HCT116 (cell line): ENCODE measurements at regions not wholly inside any gene's neighbourhood (a gene's known extent, or its start where the extent isn't known, plus 50 kb on each side); places are given as distances from the start of the nearest gene placed in this dataset.

Experiments used
- ATAC-seq: fragments of 200-7000 bp; cut with Tn5 transposase; 2 replicates; pipeline ENCODE4 v1.9.1; 2020; ENCODE audit warnings: mild to moderate bottlenecking, moderate library complexity
- BruUV-seq: library from RNA; stranded (reverse); fragments of 400-500 nt; replicated peaks from 2 replicates; lab custom pipeline; 2021; lab: Mats Ljungman, UMichigan
- CTCF ChIA-PET: fragments of 300-600 bp; sonication (Branson Sonifier 250); formaldehyde crosslinking; loops from one replicate; lab custom pipeline; 2021; ENCODE audit warnings: antibody characterized with exemption; lab: Charles Lee
- POLR2A ChIA-PET: fragments of 300-600, 350-600 bp; sonication (Branson Sonifier 250); formaldehyde crosslinking; loops from one replicate; lab custom pipeline; 2021; ENCODE audit warnings: antibody characterized with exemption; lab: Charles Lee
- RAD21 ChIA-PET, 2 experiments: fragments of 300-600 bp; sonication (Branson Sonifier 250); formaldehyde crosslinking; loops; one replicate each; lab custom pipeline; 2023; ENCODE audit warnings: low total read pairs in 2 of 2; ENCODE audit not compliant: uncharacterized antibody in 2 of 2, unreplicated experiment in 2 of 2, low non-redundant PET in 1 of 2; lab: Charles Lee
- DNase-seq: peaks from one replicate; pipeline ENCODE4 v3.0.0-alpha.2; 2010; ENCODE audit warnings: low read depth, low spot score
- H2AFZ ChIP-seq: fragments of 200-600 bp; shearing (Covaris generic), sonication (generic); 2 replicates; pipeline ENCODE4 v1.6.1; 2017; ENCODE audit warnings: low read depth, mixed run types, mixed read lengths, antibody characterized with exemption, low read length; ENCODE audit not compliant: poor library complexity, severe bottlenecking
- H3K27ac ChIP-seq: 2 replicates; pipeline ENCODE4 v1.5.1; 2012; ENCODE audit warnings: low read depth, low read length
- H3K27me3 ChIP-seq: fragments of 200-600 bp; sonication (generic); 2 replicates; pipeline ENCODE4 v1.6.1; 2016; ENCODE audit warnings: mixed run types, low read length, mixed read lengths; ENCODE audit not compliant: insufficient read depth
- H3K36me3 ChIP-seq, 2 experiments: fragments of 200-500 bp in 1 of 2; fragments of 200-600 bp in 1 of 2; sonication (Bioruptor generic) in 1 of 2; sonication (generic) in 1 of 2; 2 replicates each; pipeline versions ENCODE4 v1.5.1 to v1.6.1; 2014 to 2016; ENCODE audit warnings: low read length in 2 of 2, inconsistent platforms in 1 of 2, mixed read lengths in 1 of 2, mixed run types in 1 of 2; ENCODE audit not compliant: insufficient read depth in 2 of 2, control insufficient read depth in 1 of 2
- H3K4me1 ChIP-seq, 2 experiments: fragments of 200-600 bp in 1 of 2; sonication (generic) in 1 of 2; 2 replicates each; pipeline versions ENCODE4 v1.5.1 to v1.6.1; 2012 to 2017; ENCODE audit warnings: low read length in 2 of 2, inconsistent platforms in 1 of 2, mild to moderate bottlenecking in 1 of 2, mixed read lengths in 1 of 2, mixed run types in 1 of 2, moderate library complexity in 1 of 2; ENCODE audit not compliant: insufficient read depth in 2 of 2, control insufficient read depth in 1 of 2
- H3K4me2 ChIP-seq: fragments of 200-600 bp; sonication (generic); 2 replicates; pipeline ENCODE4 v1.6.1; 2017; ENCODE audit warnings: mixed run types, low read length, mixed read lengths
- H3K4me3 ChIP-seq, 2 experiments: fragments of 200-600 bp in 1 of 2; sonication (generic) in 1 of 2; replicated peaks in 1 of 2; 2 replicates each; pipeline ENCODE4 v1.5.1; 2011 to 2016; ENCODE audit warnings: low read length in 2 of 2, control low read depth in 1 of 2, low read depth in 1 of 2, mild to moderate bottlenecking in 1 of 2, mixed read lengths in 1 of 2, mixed run types in 1 of 2
- H3K79me2 ChIP-seq: fragments of 200-600 bp; sonication (generic); 2 replicates; pipeline ENCODE4 v1.6.1; 2017; ENCODE audit warnings: mild to moderate bottlenecking, mixed run types, low read length, moderate library complexity, mixed read lengths; ENCODE audit not compliant: insufficient read depth
- H3K9ac ChIP-seq: fragments of 200-600 bp; sonication (generic); 2 replicates; pipeline ENCODE4 v1.6.1; 2016; ENCODE audit warnings: low read length, mixed read lengths
- H3K9me2 ChIP-seq: fragments of 200-600 bp; sonication (generic), shearing (Covaris generic); 2 replicates; pipeline ENCODE4 v1.6.1; 2017; ENCODE audit warnings: mixed run types, mild to moderate bottlenecking, moderate library complexity; ENCODE audit not compliant: insufficient read depth
- H3K9me3 ChIP-seq, 2 experiments: fragments of 200-500 bp in 1 of 2; fragments of 200-600 bp in 1 of 2; sonication (Bioruptor generic) in 1 of 2; sonication (generic) in 1 of 2; 2 replicates each; pipeline ENCODE4 v1.6.1; 2014 to 2017; ENCODE audit warnings: low read length in 2 of 2, mixed read lengths in 2 of 2, inconsistent platforms in 1 of 2, low read depth in 1 of 2, mild to moderate bottlenecking in 1 of 2, mixed run types in 1 of 2, moderate library complexity in 1 of 2; ENCODE audit not compliant: control insufficient read depth in 1 of 2, insufficient read depth in 1 of 2
- H4K20me1 ChIP-seq: fragments of 200-600 bp; sonication (generic), shearing (Covaris generic); 2 replicates; pipeline ENCODE4 v1.6.1; 2017; ENCODE audit warnings: mixed run types, mild to moderate bottlenecking, moderate library complexity; ENCODE audit not compliant: insufficient read depth
- ATF3 ChIP-seq: IDR thresholded peaks from 2 replicates; pipeline ENCODE4 v1.6.1; 2012
- CBX3 ChIP-seq: IDR thresholded peaks from 2 replicates; pipeline ENCODE4 v1.6.1; 2012; ENCODE audit warnings: low read depth
- CEBPB ChIP-seq: IDR thresholded peaks from 2 replicates; pipeline ENCODE4 v1.6.1; 2012; ENCODE audit warnings: low read depth
- CTCF ChIP-seq, 3 experiments: fragments of 200-600 bp in 1 of 3; sonication (generic) in 1 of 3; IDR thresholded peaks in 2 of 3; conservative IDR thresholded peaks in 1 of 3; 2 replicates each; pipeline ENCODE4 v1.5.1; 2012 to 2017; ENCODE audit warnings: low read depth in 2 of 3, low read length in 2 of 3, antibody characterized with exemption in 1 of 3, borderline replicate concordance in 1 of 3, control low read depth in 1 of 3, mild to moderate bottlenecking in 1 of 3, mixed read lengths in 1 of 3, mixed run types in 1 of 3, moderate library complexity in 1 of 3; ENCODE audit not compliant: insufficient read depth in 1 of 3
- EGR1 ChIP-seq: IDR thresholded peaks from 2 replicates; pipeline ENCODE4 v1.6.1; 2012; ENCODE audit warnings: low read depth
- EZH2 ChIP-seq: fragments of 200-600 bp; sonication (generic); IDR thresholded peaks from 2 replicates; pipeline ENCODE4 v1.6.1; 2017; ENCODE audit warnings: antibody characterized with exemption, mixed run types
- EZH2phosphoT487 ChIP-seq: fragments of 200-600 bp; IDR thresholded peaks from 2 replicates; pipeline ENCODE4 v1.6.1; 2018; ENCODE audit warnings: antibody characterized with exemption, borderline replicate concordance
- FOSL1 ChIP-seq: IDR thresholded peaks from 2 replicates; pipeline ENCODE4 v1.6.1; 2012; ENCODE audit warnings: low read depth
- JUND ChIP-seq: IDR thresholded peaks from 2 replicates; pipeline ENCODE4 v1.6.1; 2012
- POLR2A ChIP-seq: IDR thresholded peaks from 2 replicates; pipeline ENCODE4 v1.7.0; 2011; ENCODE audit warnings: borderline replicate concordance; ENCODE audit not compliant: insufficient read depth, insufficient read length; ENCODE audit errors: extremely low read depth
- POLR2AphosphoS5 ChIP-seq: IDR thresholded peaks from 2 replicates; pipeline ENCODE4 v1.6.1; 2011; ENCODE audit warnings: mild to moderate bottlenecking, low read depth, low read length, moderate library complexity
- RAD21 ChIP-seq: IDR thresholded peaks from 2 replicates; pipeline ENCODE4 v1.6.1; 2012; ENCODE audit warnings: low read depth, mild to moderate bottlenecking
- REST ChIP-seq: IDR thresholded peaks from 2 replicates; pipeline ENCODE4 v1.6.1; 2012; ENCODE audit warnings: low read depth
- SIN3A ChIP-seq: IDR thresholded peaks from 2 replicates; pipeline ENCODE4 v1.6.1; 2012; ENCODE audit warnings: low read depth
- SP1 ChIP-seq: IDR thresholded peaks from 2 replicates; pipeline ENCODE4 v1.6.1; 2012; ENCODE audit warnings: low read depth
- SRF ChIP-seq: IDR thresholded peaks from 2 replicates; pipeline ENCODE4 v1.6.1; 2012; ENCODE audit warnings: low read depth
- TCF7L2 ChIP-seq: IDR thresholded peaks from 2 replicates; pipeline ENCODE4 v1.7.0; 2011; ENCODE audit warnings: borderline replicate concordance, inconsistent platforms; ENCODE audit not compliant: insufficient read depth, insufficient read length; ENCODE audit errors: extremely low read depth
- ZBTB33 ChIP-seq: IDR thresholded peaks from 2 replicates; pipeline ENCODE4 v1.6.1; 2011; ENCODE audit warnings: mild to moderate bottlenecking, low read length, moderate library complexity; ENCODE audit not compliant: insufficient replicate concordance; ENCODE audit errors: extremely low read depth
- ZFX ChIP-seq: fragments of 450-650 bp; IDR thresholded peaks from 2 replicates; pipeline ENCODE4 v1.6.1; 2017
- ZNF274 ChIP-seq: fragments of 200-500 bp; sonication (Bioruptor generic); IDR thresholded peaks from 2 replicates; pipeline ENCODE4 v1.6.1; 2014; ENCODE audit warnings: mild to moderate bottlenecking, low read depth, low read length, inconsistent platforms
- intact Hi-C: fragments of 100-400 bp; cut with micrococcal nuclease; formaldehyde crosslinking; loops from 2 replicates; pipeline ENCODE4 v1.10.0; 2022

- intact Hi-C loops: no loop called here
- Histone ChIP-seq H3K9me2 (no peaks in the 10 kb centered on the region), H4K20me1 (no peaks in the 10 kb centered on the region), H3K79me2 (no peaks in the 10 kb centered on the region), H3K4me2 (no peak overlapping the region), H2AFZ (no peak overlapping the region), H3K4me3 (no peak overlapping the region), H3K27ac (no peak overlapping the region), H3K9ac (no peak overlapping the region), H3K36me3 (no peaks in the 10 kb centered on the region), H3K4me1 (peaks cover 0 to 6% of the 10 kb centered on the region in 2 experiments; a peak in 1 of 4 replicates), H3K9me3 (no peaks in the 10 kb centered on the region), H3K27me3 (peaks cover 23% of the 10 kb centered on the region)
- no peak for DNase-seq
- no peak for TF ChIP-seq POLR2A
- no peak for TF ChIP-seq REST
- TF ChIP-seq ZFX: no peak
- TF ChIP-seq EZH2: no peak
- TF ChIP-seq SIN3A: no peak
- TF ChIP-seq ZNF274: no peak
- TF ChIP-seq CTCF (IDR thresholded peaks at IDR 0.05 in 2 of 3, conservative IDR thresholded peaks at IDR 0.05 in 1 of 3; ENCODE audit: borderline replicate concordance in 1 of 3, insufficient read depth in 1 of 3, low read depth in 2 of 3, low read length in 2 of 3): no peak
- TF ChIP-seq ZBTB33: no peak
- TF ChIP-seq SP1: no peak
- TF ChIP-seq POLR2AphosphoS5: no peak
- TF ChIP-seq EZH2phosphoT487: no peak
- no peak for TF ChIP-seq CEBPB
- TF ChIP-seq RAD21: no peak
- TF ChIP-seq JUND: no peak
- no peak for TF ChIP-seq ATF3
- no peak for TF ChIP-seq SRF
- TF ChIP-seq EGR1: no peak
- no peak for TF ChIP-seq TCF7L2
- TF ChIP-seq CBX3: no peak
- TF ChIP-seq FOSL1: no peak
- ChIA-PET RAD21 (no interaction called here), POLR2A (no interaction called here), CTCF (no interaction called here)
- no peak for ATAC-seq
- no TSS peak for BruUV-seq
Measured at GRCh38 chr11:19594326-19594725, 118.3 kb upstream of the NAV2 start.
